SK-N-MC (cell line): ENCODE measurements at regions not wholly inside any gene's neighbourhood (a gene's known extent, or its start where the extent isn't known, plus 50 kb on each side); places are given as distances from the start of the nearest gene placed in this dataset.

ENCODE experiments used
- EZH2 ChIP-seq: fragments of 200-600 bp; sonication (generic); IDR thresholded peaks from one replicate; pipeline ENCODE4 v1.6.1; 2017; ENCODE audit warnings: antibody characterized with exemption
- FOXP2 ChIP-seq: optimal IDR thresholded peaks from 2 replicates; pipeline ENCODE3; 2011; ENCODE audit warnings: mild to moderate bottlenecking, moderate library complexity; ENCODE audit not compliant: insufficient read depth; ENCODE audit errors: extremely low read length, control extremely low read depth

DNA sequence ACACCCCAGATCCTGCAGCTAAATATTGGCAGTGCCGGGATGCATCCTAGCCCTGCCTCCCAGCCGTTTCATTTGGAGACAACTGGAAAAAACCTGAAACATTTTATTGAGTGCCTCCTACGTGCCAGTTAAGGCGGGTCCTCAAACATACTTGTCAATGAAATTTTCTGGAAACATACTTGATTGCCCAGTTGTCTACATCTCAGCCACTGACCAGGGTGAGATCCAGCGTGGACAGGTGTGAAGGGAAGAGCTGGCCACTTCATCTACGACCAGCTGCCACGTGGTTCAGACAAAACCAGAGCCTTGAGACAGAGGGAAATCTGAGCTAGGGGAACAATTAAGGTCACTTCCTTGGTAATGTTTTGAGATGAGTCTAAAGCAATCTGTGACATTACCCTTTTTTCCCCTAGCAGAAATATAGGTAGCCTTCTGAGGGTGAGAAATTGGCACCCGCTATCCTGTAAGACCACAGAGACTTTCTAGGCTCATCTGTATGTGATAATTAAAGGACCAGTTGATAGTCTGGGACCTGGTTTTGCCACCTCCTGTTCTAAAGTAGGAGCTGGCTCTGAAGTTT is 116.3 kb upstream of the MTHFD1L start:
- TF ChIP-seq EZH2, result no peak
- TF ChIP-seq FOXP2, result no peak
